ENCODE measurements at regions not wholly inside any gene's neighbourhood (a gene's known extent, or its start where the extent isn't known, plus 50 kb on each side); places are given as distances from the start of the nearest gene placed in this dataset.
A peak's percentile ranks its signal among the peaks of the same experiment; 100 is the strongest.

DNA sequence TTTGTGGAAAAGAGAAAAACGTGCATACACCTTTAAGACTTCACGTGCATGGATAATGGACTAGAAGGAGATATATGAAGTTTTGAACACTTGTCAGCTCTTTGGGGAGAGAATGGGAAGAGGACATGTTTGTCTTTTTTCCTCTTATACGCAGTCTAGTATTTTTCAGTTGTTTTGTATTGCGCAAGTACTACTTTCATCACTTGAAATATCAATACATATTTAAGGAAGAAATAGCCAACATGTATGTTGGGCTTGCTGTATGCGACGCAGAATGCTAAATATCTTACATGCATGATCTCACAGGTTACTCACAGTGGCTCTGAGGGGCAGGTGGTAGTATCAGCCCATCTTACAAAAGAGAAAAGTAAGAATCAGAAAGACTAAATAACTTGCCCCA, 176.5 kb upstream of the RUNX1 start:
- no TSS peak for BruUV-seq (replicated peaks)
- POLR2A ChIA-PET: interaction anchor here (1.1 to 1.5 kb wide), 2 partner anchors 17 to 21 kb away, joined by 3 to 4 read pairs; no protein-coding TSS in a partner anchor
- intact Hi-C loops (cut with micrococcal nuclease; ENCODE audit: unreplicated experiment): loop anchor here (5.0 kb wide), 1 partner anchor 478 kb away; no protein-coding TSS in a partner anchor
- Histone ChIP-seq H3K36me3 (ENCODE audit: insufficient read depth, low read length) (no peaks in the 10 kb centered on the region; the same call in 1 of the 2 replicates), H2AFZ (ENCODE audit: low read length) (no peak overlapping the region), H3K27ac (ENCODE audit: low read depth, low read length, poor library complexity, severe bottlenecking) (no peak overlapping the region), H3K9me3 (ENCODE audit: low read length) (no peaks in the 10 kb centered on the region; the same call in 1 of the 2 replicates), H3K9me2 (ENCODE audit: insufficient read depth, low read length) (no peaks in the 10 kb centered on the region), H4K20me1 (ENCODE audit: insufficient read depth, low read length) (no peaks in the 10 kb centered on the region), H3K79me2 (ENCODE audit: insufficient read depth, low read depth, low read length) (no peaks in the 10 kb centered on the region), H3K4me1 (ENCODE audit: insufficient read depth, low read length, poor library complexity, severe bottlenecking) (peaks cover 75% of the 10 kb centered on the region), H3K4me3 (ENCODE audit: low read depth, low read length, poor library complexity, severe bottlenecking) (no peak overlapping the region), H3K4me2 (ENCODE audit: low read length) (peak overlapping the region; percentile 90; the same call in 1 of the 2 replicates)
- TF ChIP-seq, protein P1, sequence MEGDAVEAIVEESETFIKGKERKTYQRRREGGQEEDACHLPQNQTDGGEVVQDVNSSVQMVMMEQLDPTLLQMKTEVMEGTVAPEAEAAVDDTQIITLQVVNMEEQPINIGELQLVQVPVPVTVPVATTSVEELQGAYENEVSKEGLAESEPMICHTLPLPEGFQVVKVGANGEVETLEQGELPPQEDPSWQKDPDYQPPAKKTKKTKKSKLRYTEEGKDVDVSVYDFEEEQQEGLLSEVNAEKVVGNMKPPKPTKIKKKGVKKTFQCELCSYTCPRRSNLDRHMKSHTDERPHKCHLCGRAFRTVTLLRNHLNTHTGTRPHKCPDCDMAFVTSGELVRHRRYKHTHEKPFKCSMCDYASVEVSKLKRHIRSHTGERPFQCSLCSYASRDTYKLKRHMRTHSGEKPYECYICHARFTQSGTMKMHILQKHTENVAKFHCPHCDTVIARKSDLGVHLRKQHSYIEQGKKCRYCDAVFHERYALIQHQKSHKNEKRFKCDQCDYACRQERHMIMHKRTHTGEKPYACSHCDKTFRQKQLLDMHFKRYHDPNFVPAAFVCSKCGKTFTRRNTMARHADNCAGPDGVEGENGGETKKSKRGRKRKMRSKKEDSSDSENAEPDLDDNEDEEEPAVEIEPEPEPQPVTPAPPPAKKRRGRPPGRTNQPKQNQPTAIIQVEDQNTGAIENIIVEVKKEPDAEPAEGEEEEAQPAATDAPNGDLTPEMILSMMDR (conservative IDR thresholded peaks at IDR 0.05; ENCODE audit: low read length): no peak
- no peak for TF ChIP-seq EZH2phosphoT487 (IDR thresholded peaks at IDR 0.05; ENCODE audit: borderline replicate concordance, low read depth, low read length)
- no peak for DNase-seq (ENCODE audit: low spot score)
- CTCF ChIA-PET (ENCODE audit: unreplicated experiment): no interaction called here

DNA sequence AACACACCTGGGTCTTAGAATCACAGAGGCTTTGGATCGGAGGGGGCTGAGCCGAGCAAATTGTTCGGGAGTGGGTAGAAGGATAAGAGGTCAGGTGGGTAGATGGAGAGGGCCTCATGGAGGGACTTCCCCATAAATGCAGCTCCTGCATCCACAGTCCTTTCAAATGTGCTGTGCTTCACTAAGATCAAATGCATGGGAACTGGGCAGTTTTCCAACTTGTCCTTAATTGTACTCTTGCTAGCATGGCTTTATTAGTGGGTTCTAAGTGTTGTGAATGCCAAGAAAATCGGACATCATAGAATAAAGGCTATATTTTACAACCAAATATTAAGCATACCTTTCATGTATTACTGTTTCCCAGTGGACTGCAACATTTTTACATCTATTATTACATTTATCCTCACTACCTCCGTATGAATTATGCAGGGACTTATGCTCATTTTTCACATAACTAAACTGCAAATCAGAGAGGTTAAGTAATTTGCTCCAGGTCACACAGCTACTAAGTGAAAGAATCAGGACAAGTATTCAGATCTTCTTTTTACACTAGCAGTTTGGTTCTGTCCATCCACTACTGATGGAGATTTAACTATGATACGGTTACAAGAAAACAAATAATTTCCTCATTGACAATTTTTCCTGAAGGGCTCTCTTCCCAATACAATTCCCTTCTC, 174.5 kb upstream of the RUNX1 start:
- CTCF ChIA-PET (ENCODE audit: unreplicated experiment): no interaction called here

More for the DNA sequence above, 174.5 kb upstream of the RUNX1 start:
- Histone ChIP-seq H3K79me2 (ENCODE audit: insufficient read depth, low read depth, low read length) (no peaks in the 10 kb centered on the region), H3K27ac (ENCODE audit: low read depth, low read length, poor library complexity, severe bottlenecking) (no peak overlapping the region), H3K4me3 (ENCODE audit: low read depth, low read length, poor library complexity, severe bottlenecking) (no peak overlapping the region), H2AFZ (ENCODE audit: low read length) (no peak overlapping the region), H3K4me2 (ENCODE audit: low read length) (no peak overlapping the region), H4K20me1 (ENCODE audit: insufficient read depth, low read length) (no peaks in the 10 kb centered on the region), H3K4me1 (ENCODE audit: insufficient read depth, low read length, poor library complexity, severe bottlenecking) (peaks cover 57% of the 10 kb centered on the region), H3K36me3 (ENCODE audit: insufficient read depth, low read length) (no peaks in the 10 kb centered on the region; the same call in 1 of the 2 replicates), H3K9me3 (ENCODE audit: low read length) (no peaks in the 10 kb centered on the region), H3K9me2 (ENCODE audit: insufficient read depth, low read length) (no peaks in the 10 kb centered on the region)
- no TSS peak for BruUV-seq (replicated peaks)
- POLR2A ChIA-PET: interaction anchor here (0.6 to 1.3 kb wide), 4 partner anchors 9 to 186 kb away, joined by 3 to 10 read pairs (median 4); no protein-coding TSS in a partner anchor
- TF ChIP-seq EZH2phosphoT487 (IDR thresholded peaks at IDR 0.05; ENCODE audit: borderline replicate concordance, low read depth, low read length): no peak
- TF ChIP-seq, protein P1 (conservative IDR thresholded peaks at IDR 0.05; ENCODE audit: low read length): no peak
- DNase-seq (ENCODE audit: low spot score): no peak
- intact Hi-C loops (cut with micrococcal nuclease; ENCODE audit: unreplicated experiment): no loop called here

All from OCI-LY7 (cell line).